Stimulated activated CD4-positive, alpha-beta T cell treated with anti-CD3 and anti-CD28 coated beads, TNF-alpha, amount 100 ng/mL, for 1 hour (primary cell): ENCODE measurements at regions not wholly inside any gene's neighbourhood (a gene's known extent, or its start where the extent isn't known, plus 50 kb on each side); places are given as distances from the start of the nearest gene placed in this dataset.
"Not testable (repeated sequence)": the region's sequence is repeated elsewhere in the genome, so short reads cannot be mapped to it uniquely, and the experiment has no call there.

ENCODE experiments used
- DNase-seq, 3 donors: peaks; one replicate each; pipeline ENCODE4 v3.0.0-alpha.2; 2020; ENCODE audit warnings: low read depth in 3 of 3, low spot score in 1 of 3

DNA sequence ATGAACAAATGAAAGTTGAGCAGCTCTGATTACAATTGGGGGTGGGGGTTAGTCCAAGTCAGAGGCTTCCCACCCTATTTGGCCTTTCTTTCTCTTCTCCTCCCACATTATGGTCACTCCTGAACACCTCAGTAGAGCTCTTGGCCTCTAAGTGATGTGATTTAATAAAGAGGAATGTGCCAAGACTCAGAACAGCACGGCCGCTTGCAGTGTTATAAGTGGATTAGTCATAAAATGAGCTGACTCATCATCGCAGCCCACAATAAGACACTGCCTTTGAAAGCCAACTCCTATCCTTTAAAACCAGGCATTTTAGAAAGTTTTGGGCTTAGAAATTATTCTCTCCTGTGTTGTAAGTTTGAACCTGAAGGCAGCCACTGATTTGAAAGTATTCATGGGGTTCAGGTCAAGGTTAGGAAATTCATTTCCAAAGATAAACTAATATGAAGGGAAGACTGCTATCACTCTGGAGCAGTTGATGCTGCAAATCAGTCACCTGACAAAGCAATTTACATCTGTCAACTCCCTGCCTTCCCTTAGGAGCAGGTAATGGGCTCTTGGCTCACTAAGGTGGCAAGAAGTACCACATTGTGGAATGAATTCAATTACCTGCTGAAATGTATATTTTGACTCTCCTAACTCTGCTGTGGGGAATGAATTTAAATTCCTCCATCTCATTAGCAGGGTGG, 283.6 kb upstream of the NMUR2 start:
- DNase-seq: no peak

DNA sequence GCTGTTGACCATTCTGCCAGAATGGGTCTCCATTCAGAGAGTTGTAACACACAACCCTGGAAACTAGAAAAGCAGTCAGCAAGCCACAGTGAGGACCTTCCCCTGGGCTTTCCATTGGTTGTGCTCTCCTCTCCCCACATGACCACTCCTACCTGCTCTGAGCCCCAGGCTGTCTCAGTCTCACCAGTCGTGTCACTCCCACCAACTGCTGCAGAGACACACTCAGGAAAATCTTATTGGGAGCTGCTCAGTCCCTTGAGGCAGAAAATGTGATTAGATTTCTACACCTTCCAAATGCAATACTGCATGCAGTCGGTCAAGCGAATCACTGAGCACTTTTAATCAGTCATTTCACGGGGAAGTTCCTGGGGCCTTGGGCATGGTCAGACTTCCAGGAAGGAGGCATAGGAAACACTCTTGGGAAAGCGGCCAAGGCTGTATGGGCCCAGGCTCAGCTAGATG, 284.2 kb upstream of the NMUR2 start:
- DNase-seq: no peak

DNA sequence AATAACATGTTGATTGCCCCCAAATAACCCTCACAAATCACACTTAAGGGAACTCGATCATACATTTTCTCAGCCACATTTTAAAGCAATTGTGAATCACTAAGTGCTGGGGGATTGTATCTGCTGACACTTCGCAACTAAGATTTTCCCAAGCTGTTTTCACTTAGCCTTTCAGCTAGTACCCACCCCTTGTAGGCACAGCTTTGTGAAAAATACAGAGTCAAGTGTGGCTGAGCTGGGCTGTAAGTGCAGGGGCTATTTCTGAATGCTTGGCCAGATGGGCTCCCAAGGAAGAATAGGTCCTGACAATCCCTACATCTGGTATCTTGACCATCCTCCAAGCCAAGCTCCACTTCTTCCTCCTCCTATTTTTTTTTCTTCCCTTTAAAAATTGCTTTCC, 289.2 kb upstream of the NMUR2 start:
- DNase-seq: no peak

DNA sequence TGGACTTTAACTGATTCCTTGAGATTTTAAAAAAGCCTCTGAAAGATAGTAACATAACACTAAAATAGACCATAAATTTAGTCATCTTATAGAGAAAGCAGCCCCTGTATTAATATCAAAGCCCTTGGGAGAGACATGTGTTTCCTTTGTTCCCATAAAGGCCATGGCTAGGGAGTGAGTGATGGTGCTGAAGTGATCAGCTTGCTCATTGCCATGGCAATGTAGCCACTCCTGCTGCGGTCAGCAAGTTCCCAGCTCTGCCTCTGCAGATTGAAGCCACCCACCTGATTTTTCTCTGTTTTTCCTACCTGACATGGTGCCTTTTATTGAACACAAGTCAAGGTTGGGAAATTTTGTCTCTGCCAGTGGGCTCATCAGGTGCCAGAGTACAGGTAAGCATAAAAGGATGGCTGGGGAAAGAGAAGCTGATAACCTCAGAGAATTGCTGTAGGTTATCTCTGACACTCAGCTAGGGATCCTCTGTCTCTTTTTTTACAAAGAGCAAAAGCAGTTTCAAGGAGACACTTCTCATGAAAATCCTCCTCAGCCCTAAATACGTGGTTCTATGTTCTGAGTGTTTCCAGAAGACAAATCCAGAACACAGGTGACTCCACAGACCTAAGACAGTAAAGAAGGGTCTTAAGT, 296.3 kb upstream of the NMUR2 start:
- DNase-seq: no peak

DNA sequence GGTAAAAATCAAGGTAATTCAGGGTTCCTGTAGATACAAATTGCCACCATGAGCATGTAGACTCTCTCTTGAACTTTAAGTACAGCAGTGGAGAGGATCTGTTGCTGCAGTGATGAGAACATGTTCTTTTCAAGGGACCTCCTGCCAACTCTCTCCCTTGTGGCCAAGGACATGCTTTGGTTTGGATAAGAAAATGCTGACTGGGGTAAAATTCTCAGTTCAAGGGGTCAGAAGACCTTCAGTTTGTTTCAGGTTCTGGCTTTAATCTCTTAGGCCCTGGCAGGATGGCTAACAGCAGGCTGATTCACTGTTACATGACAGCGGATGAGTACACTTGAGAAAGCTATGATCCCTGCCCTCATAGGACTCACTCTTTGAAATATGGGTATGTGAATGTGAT, 299.2 kb upstream of the NMUR2 start:
- DNase-seq: no peak

DNA sequence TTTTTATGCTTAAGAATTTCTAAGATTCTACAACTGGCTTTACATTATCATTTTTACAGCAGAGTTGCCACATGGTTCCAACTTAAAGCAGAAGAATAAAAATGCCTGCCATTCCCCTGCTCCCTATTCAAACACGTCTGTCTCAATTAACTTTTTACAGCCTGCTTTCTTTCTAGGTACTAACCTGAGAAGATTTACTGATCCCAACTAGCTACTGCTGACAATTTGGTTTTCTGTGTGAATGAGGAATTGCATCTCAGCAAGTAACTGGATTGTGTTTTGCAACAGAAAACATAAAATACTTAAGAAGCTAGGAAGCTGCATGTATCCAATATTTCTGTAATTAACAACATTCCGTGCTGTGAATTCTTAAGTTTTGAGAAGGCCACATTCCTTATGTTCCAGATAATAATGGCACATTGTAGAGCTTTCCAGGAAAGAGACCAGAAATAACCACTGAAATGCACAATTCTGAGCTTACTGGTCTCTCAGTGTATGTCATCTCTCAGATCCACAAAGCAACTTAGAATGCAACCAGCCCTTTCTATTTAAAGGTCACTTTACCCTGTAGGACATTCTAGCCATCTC, 306.8 kb upstream of the NMUR2 start:
- DNase-seq: no peak

DNA sequence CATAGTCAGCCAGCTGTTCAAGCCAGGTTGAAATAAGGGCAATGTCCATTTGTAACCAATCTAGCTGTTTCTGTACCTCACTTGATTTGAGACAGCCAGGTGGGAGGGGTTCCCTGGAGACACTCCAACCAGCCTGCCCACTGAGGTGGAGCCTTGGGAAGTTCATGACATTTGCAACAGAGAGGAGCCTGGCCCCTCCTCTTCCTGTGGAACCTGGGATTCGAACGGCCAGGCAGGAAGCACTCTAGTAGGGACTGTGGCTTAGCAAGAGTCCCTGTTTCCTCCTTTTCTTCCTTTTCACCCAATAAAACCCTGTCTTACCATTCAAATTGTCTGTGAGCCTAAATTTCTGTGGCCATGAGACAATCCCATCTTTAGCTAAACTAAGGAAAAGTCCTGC, 312.3 kb upstream of the NMUR2 start:
- DNase-seq: no peak

DNA sequence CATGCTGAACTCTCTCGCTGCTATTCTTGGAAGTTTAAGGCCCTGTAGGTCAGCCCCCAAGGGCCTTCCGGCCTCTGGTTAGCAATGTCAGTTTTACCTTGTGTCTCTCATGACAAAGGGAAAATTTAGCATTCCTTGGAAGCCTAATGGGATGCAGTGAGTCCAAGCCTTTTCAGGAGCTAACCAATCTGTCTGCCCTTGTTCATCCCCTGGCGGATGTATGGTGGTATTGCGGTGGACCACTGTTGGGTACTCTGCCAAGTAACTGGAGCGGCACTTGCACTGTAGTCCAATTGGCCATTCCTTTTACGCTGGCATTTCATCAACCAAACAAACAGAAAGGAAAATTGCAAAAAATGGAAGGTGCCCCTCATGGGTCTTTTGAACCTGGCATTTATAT, 318.4 kb upstream of the NMUR2 start:
- DNase-seq: no peak

DNA sequence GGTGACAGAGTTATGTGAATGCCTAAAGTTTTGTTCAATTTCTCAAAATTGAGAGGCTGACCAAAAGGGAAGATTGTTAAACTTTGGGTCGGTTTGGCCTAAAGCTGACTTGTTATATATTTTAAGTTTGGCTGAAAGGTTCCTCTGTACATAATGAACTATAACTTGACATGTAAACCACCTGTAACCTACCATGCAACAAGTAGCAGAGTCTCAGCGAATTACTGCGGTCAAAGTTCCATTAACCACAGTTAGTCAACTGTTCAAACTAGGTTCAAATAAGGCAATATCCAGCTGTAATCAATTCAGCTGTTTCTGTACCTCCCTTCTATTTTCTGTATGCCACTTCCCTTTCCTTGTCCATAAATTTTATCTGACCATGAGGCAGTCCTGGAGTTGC, 325.1 kb upstream of the NMUR2 start:
- no peak for DNase-seq

DNA sequence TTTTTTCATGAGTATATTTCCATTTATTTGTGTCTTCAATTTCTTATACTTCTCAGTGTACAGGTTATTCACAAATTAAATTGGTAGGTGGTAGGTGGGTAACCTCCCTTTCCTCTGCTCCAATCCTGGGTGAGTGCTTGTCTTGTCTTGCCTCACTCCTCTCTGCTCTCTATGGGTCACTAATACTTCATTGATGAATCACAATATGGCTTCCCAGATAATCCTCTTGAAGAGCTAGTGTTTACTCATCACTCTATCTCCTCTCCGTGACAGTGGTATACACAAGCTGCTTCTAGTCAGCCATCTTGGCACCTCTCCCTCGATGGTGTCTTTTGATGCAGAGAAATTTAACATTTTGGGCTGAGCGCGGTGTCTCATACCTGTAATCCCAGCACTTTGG, 331.8 kb upstream of the NMUR2 start:
- DNase-seq: no peak

DNA sequence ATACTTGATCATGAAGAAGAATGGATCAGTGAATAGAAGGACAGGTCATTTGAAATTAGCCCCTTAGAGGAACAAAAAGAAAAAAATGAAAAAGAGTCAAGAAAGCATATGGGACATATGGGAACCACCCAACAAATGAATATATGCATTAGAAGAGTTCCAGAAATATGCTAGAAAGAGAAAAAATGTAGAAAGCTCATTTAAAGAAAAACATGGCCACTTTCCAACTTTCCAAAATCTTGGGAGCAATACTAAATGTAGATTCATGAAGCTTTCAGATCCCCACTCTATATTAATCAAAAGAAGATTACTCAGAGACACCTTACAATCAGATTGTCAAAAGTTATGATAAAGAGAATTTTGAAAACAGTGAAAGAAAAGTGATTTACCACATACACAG, 334.8 kb upstream of the NMUR2 start:
- no peak for DNase-seq

DNA sequence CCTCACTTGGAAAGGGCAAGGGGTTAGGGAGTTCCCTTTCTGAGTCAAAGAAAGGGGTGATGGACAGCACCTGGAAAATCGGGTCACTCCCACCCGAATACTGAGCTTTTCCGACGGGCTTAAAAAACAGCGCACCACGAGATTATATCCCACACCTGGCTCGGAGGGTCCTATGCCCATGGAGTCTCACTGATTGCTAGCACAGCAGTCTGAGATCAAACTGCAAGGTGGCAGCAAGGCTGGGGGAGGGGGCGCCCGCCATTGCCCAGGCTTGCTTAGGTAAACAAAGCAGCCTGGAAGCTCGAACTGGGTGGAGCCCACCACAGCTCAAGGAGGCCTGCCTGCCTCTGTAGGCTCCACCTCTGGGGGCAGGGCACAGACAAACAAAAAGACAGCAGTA, 336.0 kb upstream of the NMUR2 start:
- not testable (repeated sequence) for DNase-seq

DNA sequence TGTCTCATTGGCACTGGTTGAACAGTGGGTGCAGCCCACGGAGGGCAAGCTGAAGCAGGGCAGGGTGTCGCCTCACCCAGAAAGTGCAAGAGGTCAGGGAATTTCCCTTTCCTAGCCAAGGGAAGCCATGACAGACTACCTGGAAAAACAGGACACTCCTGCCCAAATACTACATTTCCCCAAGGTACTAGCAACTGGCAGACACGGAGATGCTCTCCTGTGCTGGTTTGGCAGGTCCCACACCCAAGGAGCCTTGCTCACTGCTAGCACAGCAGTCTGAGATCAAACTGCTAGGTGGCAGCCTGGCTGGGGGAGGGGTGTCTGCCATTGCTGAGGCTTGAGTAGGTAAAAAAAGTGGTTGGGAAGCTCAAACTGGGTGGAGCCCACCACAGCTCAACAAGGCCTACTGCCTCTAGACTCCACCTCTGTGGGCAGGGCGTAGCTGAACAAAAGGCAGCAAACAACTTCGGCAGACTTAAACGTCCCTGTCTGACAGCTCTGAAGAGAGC, 382.7 kb upstream of the NMUR2 start:
- DNase-seq: not testable (repeated sequence)

DNA sequence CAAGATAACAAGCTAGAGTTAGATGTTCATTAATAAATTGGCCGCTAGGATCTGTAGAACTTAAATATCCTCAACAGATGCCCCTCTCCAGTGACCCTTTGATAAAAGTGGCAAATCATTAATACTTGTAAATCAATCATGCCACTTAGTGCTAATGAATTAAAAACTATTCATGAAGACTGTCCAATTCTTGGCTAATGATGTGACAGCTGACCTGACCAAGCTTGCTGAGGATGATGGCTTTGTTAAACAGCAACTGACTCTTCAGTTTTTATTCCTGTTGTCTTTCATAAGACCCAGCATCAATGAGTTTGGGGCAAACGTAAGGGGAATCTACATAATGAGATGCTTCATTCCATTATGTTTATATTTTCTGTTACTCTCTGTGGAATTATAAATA, 396.8 kb upstream of the NMUR2 start:
- DNase-seq: no peak

DNA sequence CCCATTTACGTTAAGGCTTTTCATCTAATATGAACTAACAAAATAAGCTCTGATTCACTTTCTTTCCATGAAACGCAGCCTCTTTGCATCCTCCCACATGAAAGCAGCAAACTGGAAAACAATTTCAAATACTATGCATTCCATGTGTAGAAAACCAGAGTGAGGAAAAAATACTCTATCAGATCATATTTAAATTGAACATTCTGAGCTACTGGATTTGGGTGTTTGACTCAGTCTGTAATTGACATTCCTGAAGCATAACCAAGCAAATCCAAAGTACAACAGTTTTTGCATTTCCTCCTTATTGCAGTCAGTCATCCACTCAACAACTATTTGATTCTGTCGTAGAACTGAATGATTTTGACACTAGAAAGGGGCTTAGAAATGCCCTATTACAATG, 399.1 kb upstream of the NMUR2 start:
- no peak for DNase-seq

DNA sequence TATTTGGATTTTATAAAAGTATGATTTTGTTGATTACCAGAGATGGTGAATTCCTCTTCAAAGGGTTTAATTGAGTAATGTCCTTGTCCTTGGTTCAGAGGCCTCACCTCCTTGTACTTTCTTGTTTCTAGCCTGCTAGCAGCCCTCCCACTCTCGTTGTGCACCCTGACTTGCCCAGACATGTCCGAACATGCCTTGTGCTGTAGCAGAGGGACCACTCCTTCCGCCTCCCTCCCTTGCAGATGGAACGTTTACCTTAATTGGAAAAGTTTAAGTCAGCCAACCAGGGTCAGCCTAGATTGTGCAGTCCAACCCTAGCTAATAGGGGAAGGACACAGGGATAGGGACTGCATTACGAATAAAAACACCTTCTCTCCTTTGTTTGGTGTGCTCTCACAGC, 406.9 kb upstream of the NMUR2 start:
- no peak for DNase-seq

DNA sequence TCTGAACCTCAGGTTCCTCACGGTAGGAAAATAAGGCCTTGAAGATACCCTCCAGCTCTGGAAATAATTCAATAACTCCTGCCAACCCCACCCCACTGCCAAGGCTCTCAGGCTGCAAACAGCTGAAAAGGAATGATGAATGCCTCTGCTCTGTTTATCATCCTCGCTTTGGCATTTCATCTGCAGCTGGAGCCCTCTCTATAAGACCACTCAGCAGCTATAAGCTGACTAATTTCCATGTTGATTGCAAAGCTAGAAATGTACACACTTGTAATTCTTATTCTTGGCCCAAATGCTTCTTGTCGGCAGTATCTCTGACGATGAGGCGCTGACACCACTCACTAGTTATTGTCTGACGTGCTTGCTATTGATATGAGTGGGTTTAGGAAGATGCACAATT, 408.4 kb upstream of the NMUR2 start:
- DNase-seq: no peak

DNA sequence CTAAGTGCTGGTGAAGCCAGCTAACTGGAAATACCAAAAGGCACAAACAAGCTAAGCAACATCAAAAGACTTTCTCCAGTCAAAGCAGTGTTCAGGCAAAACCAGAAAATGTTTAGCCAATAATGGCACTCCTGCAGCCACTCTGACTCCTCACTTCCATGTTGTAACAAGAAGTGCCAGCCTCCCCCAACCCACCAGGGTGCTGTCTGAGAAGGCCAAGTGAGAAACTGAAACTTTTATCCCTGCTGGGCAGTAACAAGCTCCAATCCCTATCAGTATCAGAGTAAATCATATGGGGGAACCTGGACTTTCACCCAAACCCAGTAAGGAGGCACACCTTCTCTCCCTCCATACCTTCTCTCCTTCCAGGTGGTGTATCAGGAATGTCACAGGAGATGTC, 414.8 kb upstream of the NMUR2 start:
- DNase-seq: no peak

DNA sequence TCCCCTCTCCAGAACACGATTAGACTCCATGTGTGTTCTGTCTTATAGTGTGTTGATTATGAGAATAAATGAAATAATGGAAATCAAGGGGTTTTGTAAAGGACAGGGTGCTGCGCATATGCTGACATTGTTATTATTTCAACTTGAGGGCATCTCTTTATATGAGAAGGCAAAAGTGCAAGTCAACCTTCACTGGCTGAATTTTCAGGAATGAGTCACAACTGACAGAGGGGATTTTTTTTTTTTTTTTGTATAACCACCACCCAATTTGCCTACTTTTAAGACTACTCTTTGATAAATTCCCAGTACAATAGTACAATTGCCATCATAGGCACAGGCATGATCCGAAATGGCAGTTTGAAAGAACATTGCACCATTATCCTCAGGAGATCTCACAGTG, 419.2 kb upstream of the NMUR2 start:
- DNase-seq: no peak

DNA sequence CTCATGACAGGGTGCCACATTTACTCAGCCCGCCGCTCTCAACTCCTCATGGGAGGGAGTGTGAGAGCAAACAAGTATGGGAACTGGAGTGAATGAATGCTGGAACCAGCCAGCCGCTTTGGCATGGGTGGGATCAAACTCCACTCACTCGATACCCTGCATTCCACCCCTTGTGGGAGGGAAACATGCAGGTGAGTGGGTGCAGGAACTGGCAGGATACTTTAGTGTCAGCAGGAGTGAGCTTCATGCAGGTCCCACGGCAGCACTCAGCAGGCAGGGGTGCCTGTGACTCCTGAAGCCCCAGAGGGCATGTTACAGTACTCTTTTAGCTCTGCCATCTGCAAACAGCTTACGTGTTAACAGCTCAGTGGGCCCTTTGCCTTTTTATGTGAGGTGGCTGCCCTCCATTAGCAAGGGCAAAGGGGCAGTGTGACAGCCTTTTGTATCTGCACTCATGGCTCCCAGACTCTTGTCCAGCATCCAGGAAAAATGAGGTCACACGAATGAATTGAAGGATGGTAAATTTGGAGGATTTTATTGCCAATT, 433.2 kb upstream of the NMUR2 start:
- no peak for DNase-seq

DNA sequence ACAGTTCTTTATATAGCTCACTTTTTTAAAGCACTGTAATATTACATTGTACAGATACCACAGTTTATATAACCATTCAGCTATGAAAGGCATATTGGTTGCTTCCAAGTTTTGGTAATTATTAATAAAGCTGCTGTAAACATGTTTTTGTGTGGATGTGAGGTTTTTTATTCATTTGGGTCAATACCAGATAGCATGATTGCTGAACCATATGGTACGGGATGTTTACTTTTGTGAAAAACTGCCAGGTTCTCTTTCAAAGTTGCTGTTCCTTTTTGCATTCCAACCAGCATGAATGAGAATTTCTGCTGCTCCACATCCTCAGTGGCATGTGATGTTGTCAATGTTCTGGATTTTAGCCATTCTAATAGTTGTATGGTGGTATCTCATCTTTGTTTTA, 439.6 kb upstream of the NMUR2 start:
- DNase-seq: no peak

DNA sequence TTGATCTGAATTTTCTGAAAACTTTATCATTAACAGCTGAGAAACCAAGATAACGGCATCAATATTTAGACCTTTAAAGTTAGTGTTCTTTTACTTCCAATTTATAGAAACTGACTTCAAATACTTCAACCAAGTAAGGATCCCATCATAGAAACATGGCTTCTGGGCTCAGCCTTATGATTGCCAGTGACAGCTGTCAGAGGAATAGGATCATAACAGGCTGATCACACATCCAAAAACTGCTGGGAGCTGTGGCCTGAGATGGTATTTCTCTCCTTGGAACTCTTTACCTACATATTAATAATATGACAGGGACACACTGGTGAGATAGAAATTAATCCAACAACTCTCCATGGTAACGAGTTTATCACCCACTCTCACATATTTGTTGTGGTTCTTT, 448.3 kb upstream of the NMUR2 start:
- DNase-seq: no peak
